ENCODE measurements at regions not wholly inside any gene's neighbourhood (a gene's known extent, or its start where the extent isn't known, plus 50 kb on each side); places are given as distances from the start of the nearest gene placed in this dataset.

DNA sequence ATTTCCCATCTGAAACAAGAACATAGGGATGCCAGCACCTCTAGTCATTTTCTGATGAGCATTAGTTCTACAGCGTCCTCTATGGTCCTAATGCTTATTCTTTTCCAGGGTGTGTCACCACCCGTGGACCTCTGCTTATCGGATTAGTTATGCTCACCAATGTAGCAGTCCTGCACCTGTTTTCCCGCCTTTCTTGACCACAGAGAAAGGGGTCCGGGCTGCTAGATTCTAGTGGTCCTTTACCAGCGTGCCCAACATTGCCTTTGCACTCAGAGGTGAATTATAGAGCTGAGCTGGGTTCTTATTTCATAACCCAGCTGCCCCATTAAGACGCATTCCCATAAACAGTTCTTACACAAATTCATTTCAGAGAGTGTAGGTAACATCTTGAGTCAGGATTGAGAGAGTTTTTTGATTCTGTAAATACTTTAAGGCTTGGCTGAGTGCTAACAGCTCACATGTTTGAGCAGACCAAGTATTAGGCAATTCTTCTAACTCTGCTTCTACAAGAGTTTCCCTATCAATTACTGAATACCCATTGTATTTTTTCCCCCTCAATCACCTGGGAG is 2205.1 kb upstream of the C9orf72 start:
- H3K4me1 ChIP-seq (ENCODE audit: control insufficient read depth, insufficient read depth, low read length), result no peaks in the 10 kb centered on the region
- intact Hi-C loops (cut with micrococcal nuclease), result no loop called here
- H3K14ac ChIP-seq (replicated peaks; ENCODE audit: low read depth, low read length), result no peak overlapping the region
- no peak overlapping the region for H4K8ac ChIP-seq (ENCODE audit: low read depth in 2 of 2, low read length in 2 of 2)
- no peak overlapping the region for H2BK15ac ChIP-seq (ENCODE audit: low read depth, low read length)
- H2BK120ac ChIP-seq (ENCODE audit: low read depth, low read length), result no peak overlapping the region
- H2BK20ac ChIP-seq (ENCODE audit: low read depth, low read length), result no peak overlapping the region
- no peak overlapping the region for H3K4me3 ChIP-seq (ENCODE audit: insufficient read depth, low read depth, low read length)
- no peak overlapping the region for H4K91ac ChIP-seq (ENCODE audit: insufficient read depth, low read depth, low read length)
- H3K18ac ChIP-seq (ENCODE audit: low read depth, low read length), result no peak overlapping the region
- H3K27ac ChIP-seq (ENCODE audit: insufficient read depth, low read length), result no peak overlapping the region
- in situ Hi-C loops (cut with MboI; ENCODE audit: low sequenced_read_pairs), result no loop called here
- H2AFZ ChIP-seq (replicated peaks; ENCODE audit: low read length, poor library complexity), result no peak overlapping the region
- no peaks in the 10 kb centered on the region for H3K9me1 ChIP-seq (ENCODE audit: insufficient read depth, low read length)
- WGBS, 2 experiments (ENCODE audit: extremely low coverage in 2 of 2, insufficient read length in 1 of 2), result no CpG with 5 or more reads among the region's 7 CpGs
- TF ChIP-seq, protein P1, sequence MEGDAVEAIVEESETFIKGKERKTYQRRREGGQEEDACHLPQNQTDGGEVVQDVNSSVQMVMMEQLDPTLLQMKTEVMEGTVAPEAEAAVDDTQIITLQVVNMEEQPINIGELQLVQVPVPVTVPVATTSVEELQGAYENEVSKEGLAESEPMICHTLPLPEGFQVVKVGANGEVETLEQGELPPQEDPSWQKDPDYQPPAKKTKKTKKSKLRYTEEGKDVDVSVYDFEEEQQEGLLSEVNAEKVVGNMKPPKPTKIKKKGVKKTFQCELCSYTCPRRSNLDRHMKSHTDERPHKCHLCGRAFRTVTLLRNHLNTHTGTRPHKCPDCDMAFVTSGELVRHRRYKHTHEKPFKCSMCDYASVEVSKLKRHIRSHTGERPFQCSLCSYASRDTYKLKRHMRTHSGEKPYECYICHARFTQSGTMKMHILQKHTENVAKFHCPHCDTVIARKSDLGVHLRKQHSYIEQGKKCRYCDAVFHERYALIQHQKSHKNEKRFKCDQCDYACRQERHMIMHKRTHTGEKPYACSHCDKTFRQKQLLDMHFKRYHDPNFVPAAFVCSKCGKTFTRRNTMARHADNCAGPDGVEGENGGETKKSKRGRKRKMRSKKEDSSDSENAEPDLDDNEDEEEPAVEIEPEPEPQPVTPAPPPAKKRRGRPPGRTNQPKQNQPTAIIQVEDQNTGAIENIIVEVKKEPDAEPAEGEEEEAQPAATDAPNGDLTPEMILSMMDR (conservative IDR thresholded peaks at IDR 0.05; ENCODE audit: low read depth, low read length), result no peak
- TF ChIP-seq CEBPB (IDR thresholded peaks at IDR 0.05; ENCODE audit: low read depth, low read length), result no peak
- H2BK5ac ChIP-seq (ENCODE audit: low read depth, low read length, poor library complexity, severe bottlenecking), result no peak overlapping the region
- H2AK9ac ChIP-seq (replicated peaks; ENCODE audit: low read depth, low read length, poor library complexity), result no peak overlapping the region
- H4K20me1 ChIP-seq (ENCODE audit: insufficient read depth, low read length), result no peaks in the 10 kb centered on the region
- ChIA-PET POLR2A (ENCODE audit: unreplicated experiment) (no interaction called here), CTCF (no interaction called here)
- H3K23ac ChIP-seq (ENCODE audit: low read depth, low read length), result no peak overlapping the region
- H3K9ac ChIP-seq (ENCODE audit: low read depth, low read length), result no peak overlapping the region
- H2AK5ac ChIP-seq (ENCODE audit: low read depth, low read length), result no peak overlapping the region
- H3K56ac ChIP-seq (ENCODE audit: extremely low read depth, insufficient read depth, low read length), result no peak overlapping the region
- no peak for ATAC-seq (ENCODE audit: low read depth)
- peaks cover 3% of the 10 kb centered on the region; the same call in 1 of the 2 replicates for H3K9me3 ChIP-seq (ENCODE audit: control insufficient read depth, insufficient read depth, low read length)
- H3K79me1 ChIP-seq (ENCODE audit: low read depth in 1 of 2, low read length in 2 of 2), result no peaks in the 10 kb centered on the region
- BruUV-seq (replicated peaks), result no TSS peak
- DNase-seq, result no peak
- H3K4me2 ChIP-seq (ENCODE audit: low read depth, low read length), result no peak overlapping the region
- H3K27me3 ChIP-seq (ENCODE audit: control insufficient read depth, insufficient read depth, low read length), result no peaks in the 10 kb centered on the region
- no peak overlapping the region for H3K4ac ChIP-seq (ENCODE audit: low read depth, low read length)
- dilution Hi-C loops (cut with HindIII; ENCODE audit: low sequenced_read_pairs, unreplicated experiment), result no loop called here
- H4K5ac ChIP-seq (ENCODE audit: low read depth, low read length), result no peak overlapping the region
- H3K36me3 ChIP-seq (ENCODE audit: control insufficient read depth, insufficient read depth, low read length), result no peaks in the 10 kb centered on the region
